HEK293 (cell line): ENCODE measurements at regions not wholly inside any gene's neighbourhood (a gene's known extent, or its start where the extent isn't known, plus 50 kb on each side); places are given as distances from the start of the nearest gene placed in this dataset.

ENCODE experiments used
- CTCF ChIA-PET: fragments of 350-600 bp; formaldehyde crosslinking; extraction: SDS; loops from one replicate; lab custom pipeline; 2021; ENCODE audit warnings: antibody characterized with exemption; lab: Yijun Ruan, JAX
- POLR2A ChIA-PET: fragments of 300-600 bp; formaldehyde crosslinking; extraction: SDS; loops from one replicate; lab custom pipeline; 2020; ENCODE audit warnings: antibody characterized with exemption, inconsistent platforms; lab: Yijun Ruan, JAX
- H3K27ac ChIP-seq: fragments of 200-500 bp; sonication (Bioruptor generic); 2 replicates; pipeline ENCODE4 v1.5.1; 2014; ENCODE audit warnings: low read depth, low read length, control low read depth, inconsistent platforms; ENCODE audit errors: extremely low read depth
- H3K36me3 ChIP-seq, 2 experiments: fragments of 200-500 bp in 1 of 2; sonication (Bioruptor generic) in 1 of 2; 1 replicate in 1 of 2; 2 replicates in 1 of 2; pipeline ENCODE4 v1.5.1; 2014 to 2017; ENCODE audit warnings: inconsistent platforms in 2 of 2, low read length in 2 of 2; ENCODE audit not compliant: control insufficient read depth in 2 of 2, insufficient read depth in 1 of 2
- H3K4me1 ChIP-seq: fragments of 200-500 bp; sonication (Bioruptor generic); 2 replicates; pipeline ENCODE4 v1.5.1; 2014; ENCODE audit warnings: mild to moderate bottlenecking, low read length, inconsistent platforms; ENCODE audit not compliant: control insufficient read depth, insufficient read depth
- H3K4me3 ChIP-seq: 2 replicates; pipeline ENCODE4 v1.5.1; 2011; ENCODE audit warnings: low read depth, mild to moderate bottlenecking, control low read depth, low read length, moderate library complexity
- H3K9me3 ChIP-seq: fragments of 200-500 bp; sonication (Bioruptor generic); 2 replicates; pipeline ENCODE4 v1.5.1; 2014; ENCODE audit warnings: low read depth, low read length, inconsistent platforms; ENCODE audit not compliant: control insufficient read depth, insufficient read depth
- BCL11B ChIP-seq: fragments of 450-650 bp; formaldehyde crosslinking; IDR thresholded peaks from 2 replicates; pipeline ENCODE4 v1.5.1; 2016; ENCODE audit warnings: low read depth, missing biosample characterization, missing genetic modification characterization
- CTCF ChIP-seq: fragments of 450-650 bp; formaldehyde crosslinking; IDR thresholded peaks from 2 replicates; pipeline ENCODE4 v1.5.1; 2016; ENCODE audit warnings: missing biosample characterization, missing genetic modification characterization
- EGR2 ChIP-seq: fragments of 450-650 bp; formaldehyde crosslinking; IDR thresholded peaks from 2 replicates; pipeline ENCODE4 v1.5.1; 2016; ENCODE audit warnings: low read depth, missing biosample characterization, missing genetic modification characterization
- FEZF1 ChIP-seq: fragments of 450-650 bp; formaldehyde crosslinking; IDR thresholded peaks from 2 replicates; pipeline ENCODE4 v1.5.1; 2016; ENCODE audit warnings: missing biosample characterization, missing genetic modification characterization
- GLI4 ChIP-seq: fragments of 450-650 bp; formaldehyde crosslinking; IDR thresholded peaks from 2 replicates; pipeline ENCODE4 v1.5.1; 2016; ENCODE audit warnings: missing biosample characterization, missing genetic modification characterization
- HOXA7 ChIP-seq: sonication (generic); formaldehyde crosslinking; IDR thresholded peaks from 2 replicates; pipeline ENCODE4 v1.8.1; 2022; ENCODE audit warnings: missing genetic modification reagents, borderline replicate concordance
- HOXD13 ChIP-seq: sonication (generic); formaldehyde crosslinking; IDR thresholded peaks from 2 replicates; pipeline ENCODE4 v1.8.0; 2022; ENCODE audit warnings: missing genetic modification reagents, borderline replicate concordance
- MZF1 ChIP-seq: fragments of 450-650 bp; formaldehyde crosslinking; IDR thresholded peaks from 2 replicates; pipeline ENCODE4 v1.5.1; 2017; ENCODE audit warnings: missing biosample characterization, missing genetic modification characterization, borderline replicate concordance
- REPIN1 ChIP-seq: fragments of 450-650 bp; formaldehyde crosslinking; IDR thresholded peaks from 2 replicates; pipeline ENCODE4 v1.5.1; 2017; ENCODE audit warnings: missing biosample characterization, missing genetic modification characterization, low read depth
- SP3 ChIP-seq: fragments of 450-650 bp; formaldehyde crosslinking; IDR thresholded peaks from 2 replicates; pipeline ENCODE4 v1.5.1; 2016; ENCODE audit warnings: missing biosample characterization, missing genetic modification characterization
- ZBTB17 ChIP-seq: fragments of 450-650 bp; formaldehyde crosslinking; IDR thresholded peaks from 2 replicates; pipeline ENCODE4 v1.5.1; 2016; ENCODE audit warnings: missing biosample characterization, missing genetic modification characterization
- ZBTB20 ChIP-seq: fragments of 450-650 bp; formaldehyde crosslinking; IDR thresholded peaks from 2 replicates; pipeline ENCODE4 v1.5.1; 2016; ENCODE audit warnings: missing biosample characterization, missing genetic modification characterization
- ZEB2 ChIP-seq: fragments of 450-650 bp; formaldehyde crosslinking; IDR thresholded peaks from 2 replicates; pipeline ENCODE4 v1.5.1; 2016; ENCODE audit warnings: missing biosample characterization, missing genetic modification characterization
- ZFP69B ChIP-seq: fragments of 450-650 bp; formaldehyde crosslinking; IDR thresholded peaks from 2 replicates; pipeline ENCODE4 v1.5.1; 2016; ENCODE audit warnings: missing biosample characterization, missing genetic modification characterization
- ZNF174 ChIP-seq: fragments of 450-650 bp; formaldehyde crosslinking; IDR thresholded peaks from 2 replicates; pipeline ENCODE4 v1.5.0; 2017; ENCODE audit warnings: missing biosample characterization, mild to moderate bottlenecking, missing genetic modification characterization
- ZNF223 ChIP-seq: fragments of 450-650 bp; formaldehyde crosslinking; IDR thresholded peaks from 2 replicates; pipeline ENCODE4 v1.5.1; 2016; ENCODE audit warnings: missing biosample characterization, missing genetic modification characterization
- ZNF248 ChIP-seq: fragments of 450-650 bp; formaldehyde crosslinking; IDR thresholded peaks from 2 replicates; pipeline ENCODE4 v1.5.1; 2017; ENCODE audit warnings: missing biosample characterization, missing genetic modification characterization
- ZNF280D ChIP-seq: fragments of 450-650 bp; formaldehyde crosslinking; IDR thresholded peaks from 2 replicates; pipeline ENCODE4 v1.5.1; 2016; ENCODE audit warnings: missing biosample characterization, missing genetic modification characterization
- ZNF391 ChIP-seq: fragments of 450-650 bp; formaldehyde crosslinking; IDR thresholded peaks from 2 replicates; pipeline ENCODE4 v1.5.1; 2016; ENCODE audit warnings: low read depth, missing biosample characterization, missing genetic modification characterization, borderline replicate concordance
- ZNF433 ChIP-seq: fragments of 450-650 bp; formaldehyde crosslinking; IDR thresholded peaks from 2 replicates; pipeline ENCODE4 v1.5.1; 2016; ENCODE audit warnings: missing biosample characterization, missing genetic modification characterization, low read depth
- ZNF510 ChIP-seq: fragments of 450-650 bp; formaldehyde crosslinking; IDR thresholded peaks from 2 replicates; pipeline ENCODE4 v1.5.1; 2018; ENCODE audit warnings: mild to moderate bottlenecking, missing genetic modification characterization, missing biosample characterization; ENCODE audit not compliant: insufficient replicate concordance
- ZNF571 ChIP-seq: fragments of 450-650 bp; formaldehyde crosslinking; IDR thresholded peaks from 2 replicates; pipeline ENCODE4 v1.5.0; 2017; ENCODE audit warnings: missing biosample characterization, missing genetic modification characterization
- ZNF580 ChIP-seq: fragments of 450-650 bp; formaldehyde crosslinking; IDR thresholded peaks from 2 replicates; pipeline ENCODE4 v1.5.1; 2016; ENCODE audit warnings: missing biosample characterization, missing genetic modification characterization
- ZNF629 ChIP-seq: fragments of 450-650 bp; formaldehyde crosslinking; IDR thresholded peaks from 2 replicates; pipeline ENCODE4 v1.5.1; 2017; ENCODE audit warnings: missing biosample characterization, missing genetic modification characterization
- ZNF645 ChIP-seq: fragments of 450-650 bp; formaldehyde crosslinking; IDR thresholded peaks from 2 replicates; pipeline ENCODE4; 2016; ENCODE audit warnings: missing biosample characterization, missing genetic modification characterization
- ZNF692 ChIP-seq: fragments of 450-650 bp; formaldehyde crosslinking; IDR thresholded peaks from 2 replicates; pipeline ENCODE4 v1.5.1; 2016; ENCODE audit warnings: missing biosample characterization, missing genetic modification characterization
- ZSCAN23 ChIP-seq: fragments of 450-650 bp; formaldehyde crosslinking; IDR thresholded peaks from 2 replicates; pipeline ENCODE4 v1.5.1; 2016; ENCODE audit warnings: missing biosample characterization, missing genetic modification characterization

GRCh38 chr7:119983468-119983867 is 289.5 kb upstream of the KCND2 start:
- no peaks in the 10 kb centered on the region for H3K9me3 ChIP-seq
- ChIA-PET POLR2A (no interaction called here), CTCF (no interaction called here)
- no peak for TF ChIP-seq ZNF280D (tag by site-specific recombination)
- TF ChIP-seq ZSCAN23 (tag by site-specific recombination) = no peak
- TF ChIP-seq REPIN1 (tag by site-specific recombination) = no peak
- no peak for TF ChIP-seq ZNF433 (tag by site-specific recombination)
- no peak for TF ChIP-seq BCL11B
- TF ChIP-seq MZF1 = no peak
- TF ChIP-seq ZNF580 (tag by site-specific recombination) = no peak
- no peak for TF ChIP-seq ZNF692
- no peak for TF ChIP-seq ZNF248 (tag by site-specific recombination)
- no peak for TF ChIP-seq SP3 (tag by site-specific recombination)
- TF ChIP-seq ZNF571 (tag by site-specific recombination) = no peak
- H3K4me3 ChIP-seq = no peak overlapping the region
- no peak overlapping the region for H3K27ac ChIP-seq
- H3K4me1 ChIP-seq = no peaks in the 10 kb centered on the region
- H3K36me3 ChIP-seq = no peaks in the 10 kb centered on the region

- H3K27ac ChIP-seq = no peak overlapping the region
- H3K4me3 ChIP-seq = no peak overlapping the region
- no peaks in the 10 kb centered on the region for H3K9me3 ChIP-seq
- POLR2A ChIA-PET = no interaction called here
- H3K36me3 ChIP-seq = no peaks in the 10 kb centered on the region
- TF ChIP-seq CTCF (tag by site-specific recombination) = no peak
- no peak for TF ChIP-seq GLI4 (tag by site-specific recombination)
- TF ChIP-seq ZNF391 (tag by site-specific recombination) = no peak
- TF ChIP-seq ZBTB17 (tag by site-specific recombination) = no peak
- no peak for TF ChIP-seq ZEB2
- CTCF ChIA-PET = no interaction called here
- H3K4me1 ChIP-seq = no peaks in the 10 kb centered on the region
Observed at GRCh38 chr7:119984247-119984646, 288.7 kb upstream of the KCND2 start.

GRCh38 chr7:119988401-119988800 is 284.6 kb upstream of the KCND2 start:
- Histone ChIP-seq H3K27ac (no peak overlapping the region), H3K4me1 (no peaks in the 10 kb centered on the region), H3K36me3 (no peaks in the 10 kb centered on the region), H3K9me3 (no peaks in the 10 kb centered on the region), H3K4me3 (no peak overlapping the region)
- ChIA-PET POLR2A (no interaction called here), CTCF (no interaction called here)
- TF ChIP-seq ZNF629 (tag by site-specific recombination) (no peak), ZFP69B (tag by site-specific recombination) (no peak), ZNF645 (tag by site-specific recombination) (no peak), ZNF510 (no peak), HOXD13 (no peak), HOXA7 (CRISPR knock-in tag) (no peak), ZNF223 (tag by site-specific recombination) (no peak), FEZF1 (tag by site-specific recombination) (no peak), ZNF174 (tag by site-specific recombination) (no peak), ZBTB20 (no peak), EGR2 (tag by site-specific recombination) (no peak)
